HG03575 (cell line): ENCODE measurements at regions not wholly inside any gene's neighbourhood (a gene's known extent, or its start where the extent isn't known, plus 50 kb on each side); places are given as distances from the start of the nearest gene placed in this dataset.

Source experiments
- ATAC-seq: cut with Tn5 transposase; IDR thresholded peaks from one replicate; pipeline ENCODE4 v1.9.1; 2021; ENCODE audit not compliant: unreplicated experiment, insufficient number of reproducible peaks, low FRiP score; ENCODE audit errors: extremely low read depth

DNA sequence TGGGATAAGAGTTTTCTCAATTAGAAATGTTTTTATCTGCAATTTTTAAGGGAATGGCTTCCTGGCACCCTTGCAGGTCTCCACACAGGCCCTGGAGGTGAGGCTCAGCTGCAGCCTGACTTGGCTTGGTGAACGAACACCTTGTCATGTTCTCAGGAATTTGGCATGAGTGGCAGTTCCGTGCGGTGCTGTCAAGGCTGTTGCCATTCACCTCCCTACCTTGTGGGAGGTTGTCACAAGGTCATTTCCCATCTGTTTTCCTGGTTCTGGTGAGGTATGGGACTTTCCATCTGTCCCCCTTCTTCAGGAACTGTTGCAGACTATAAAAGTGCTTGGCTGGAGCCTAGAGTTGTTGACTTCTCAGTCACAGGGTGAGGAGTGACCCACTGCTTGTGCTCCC is 82.9 kb downstream of the ELOVL4 start:
- no peak for ATAC-seq

DNA sequence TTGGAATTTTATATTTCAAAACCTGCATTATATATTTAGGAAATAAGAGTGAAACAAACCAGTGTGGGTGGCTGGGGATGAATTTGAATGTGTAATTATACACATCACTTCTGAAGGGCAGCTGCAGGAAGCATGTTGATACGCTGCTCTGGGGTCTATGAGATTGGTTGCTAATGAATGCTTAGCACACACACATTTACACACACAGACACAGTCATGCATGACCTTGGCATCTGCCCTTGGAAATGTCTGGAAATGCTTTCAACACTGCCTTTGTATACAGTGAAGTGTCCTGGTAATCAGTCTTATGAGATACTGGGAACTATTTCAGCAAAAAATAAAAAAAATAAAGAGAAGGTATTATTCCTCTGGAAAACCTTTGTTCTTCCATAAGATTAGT is 83.4 kb downstream of the ELOVL4 start:
- no peak for ATAC-seq

DNA sequence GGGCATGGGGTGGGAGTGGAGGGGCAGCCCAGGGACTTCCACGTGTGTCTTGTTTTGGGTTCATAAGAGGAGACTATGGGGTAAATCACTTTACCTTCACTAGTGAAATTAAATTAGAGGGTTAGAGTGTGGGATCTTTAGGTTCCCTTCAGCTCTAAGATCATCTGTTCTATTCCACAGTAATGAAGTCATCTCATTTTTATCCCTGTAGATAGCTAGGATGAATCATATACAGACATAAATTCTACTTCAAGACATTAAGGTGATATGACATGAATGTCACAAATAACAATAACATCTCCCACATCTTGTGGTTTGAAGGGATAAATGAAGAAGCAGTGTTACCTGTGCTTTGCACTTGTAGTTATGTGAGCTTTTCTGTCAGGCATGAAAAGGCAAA is 83.8 kb downstream of the ELOVL4 start:
- no peak for ATAC-seq

DNA sequence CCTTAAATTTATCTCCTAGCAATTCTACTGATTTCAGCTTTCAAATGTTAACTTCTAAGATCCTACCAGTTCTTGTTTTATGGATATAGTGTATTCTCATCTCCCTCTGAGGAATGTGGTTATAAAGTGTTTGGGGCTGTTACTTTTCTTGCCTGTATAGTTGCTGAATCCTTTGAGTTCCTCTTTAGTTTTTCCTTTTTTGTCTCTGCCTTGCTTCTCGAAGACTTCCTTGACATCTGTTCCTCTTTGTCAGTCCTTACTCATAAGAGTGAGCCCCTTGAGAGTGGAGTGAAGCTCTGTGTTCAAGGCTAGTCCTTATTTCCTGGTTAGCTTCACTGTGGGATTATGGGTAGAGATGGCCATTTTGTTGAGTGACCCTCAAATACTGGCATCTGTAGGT is 84.6 kb downstream of the ELOVL4 start:
- no peak for ATAC-seq

DNA sequence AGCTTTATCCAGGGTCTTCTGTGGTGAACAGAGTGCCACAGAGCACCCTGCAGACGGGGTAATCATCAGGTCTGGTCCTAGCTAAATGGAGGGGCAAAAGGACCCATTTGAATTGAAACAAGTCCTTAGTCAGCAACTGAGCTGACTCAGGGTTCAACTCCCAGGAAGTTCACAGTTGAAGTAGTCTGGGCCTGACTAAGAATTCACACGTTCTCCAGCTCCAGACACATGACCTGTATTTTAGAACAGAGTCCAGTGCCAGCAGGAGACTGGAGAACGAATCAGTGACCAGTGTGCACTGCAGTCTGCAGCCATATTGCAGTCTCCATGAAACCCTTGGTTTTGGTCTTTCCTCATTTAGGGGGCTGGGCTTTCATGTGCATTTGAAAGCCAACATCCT is 85.2 kb downstream of the ELOVL4 start:
- no peak for ATAC-seq

DNA sequence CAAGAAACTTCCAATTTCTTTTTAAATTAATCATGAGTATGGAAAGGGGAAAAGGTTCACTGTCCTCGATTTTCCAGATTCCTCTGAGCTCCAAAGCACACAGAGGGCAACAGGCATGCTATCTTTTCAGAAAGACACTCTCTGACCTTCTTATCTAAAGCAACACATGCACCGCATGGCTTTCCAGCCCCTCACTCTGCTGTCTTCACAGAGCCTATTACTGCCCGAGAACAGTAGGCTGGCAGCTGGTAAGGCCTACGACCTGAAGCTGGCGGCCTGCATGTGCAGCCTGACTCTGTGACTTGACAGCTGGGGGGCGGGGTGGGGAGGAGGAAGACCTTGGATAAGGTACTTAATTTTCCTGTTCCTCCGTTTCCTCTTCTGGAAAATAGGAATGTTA is 86.3 kb downstream of the ELOVL4 start:
- ATAC-seq: no peak

DNA sequence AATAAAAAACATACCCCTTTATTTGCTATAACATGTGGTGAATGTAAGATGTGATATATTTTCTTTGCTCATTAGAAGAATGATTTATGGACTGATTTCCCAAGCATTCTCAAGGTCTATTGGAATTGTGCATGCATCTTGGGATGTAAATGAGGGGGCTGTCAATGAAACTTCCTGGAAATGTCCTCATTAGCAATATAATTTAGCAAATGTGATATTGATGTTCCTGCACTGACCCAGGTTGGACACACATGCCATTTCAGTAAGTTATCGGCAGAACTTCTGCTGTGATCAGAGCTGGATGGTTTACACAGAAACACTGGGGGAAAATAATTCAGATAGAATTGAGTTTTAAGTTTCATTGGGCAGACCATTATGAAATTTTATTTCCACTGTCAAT is 99.9 kb downstream of the ELOVL4 start:
- ATAC-seq: no peak

DNA sequence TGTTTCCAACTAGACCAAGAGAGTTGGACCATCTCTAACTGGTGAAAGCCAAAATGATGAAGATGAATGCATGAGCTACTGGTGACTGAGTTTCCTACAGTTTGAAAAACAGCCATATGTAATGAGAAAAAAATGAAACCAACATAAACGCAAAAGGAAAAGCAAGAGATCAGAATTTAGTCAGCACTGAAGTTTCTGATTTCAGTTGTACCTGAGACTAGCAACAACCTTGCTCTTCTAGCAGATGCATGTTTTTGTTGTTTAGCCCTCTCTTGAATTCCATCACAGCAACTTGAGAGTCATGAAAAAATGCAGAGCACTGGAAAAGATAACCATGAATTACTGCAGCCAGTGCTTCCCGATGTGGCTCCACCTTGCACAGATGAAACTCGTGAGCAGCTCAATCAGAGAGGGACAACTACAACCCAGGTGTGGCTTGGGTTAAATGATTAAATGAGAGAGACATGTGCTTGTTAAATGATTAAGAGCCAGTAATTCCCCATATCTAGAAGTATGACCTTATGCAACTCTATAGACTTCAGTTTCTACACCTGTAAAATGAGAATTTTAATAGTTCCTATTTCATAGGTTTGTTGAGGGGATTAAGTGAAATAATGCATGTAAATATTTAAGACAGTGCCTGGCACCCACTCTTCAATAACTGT is 104.8 kb downstream of the ELOVL4 start:
- no peak for ATAC-seq

DNA sequence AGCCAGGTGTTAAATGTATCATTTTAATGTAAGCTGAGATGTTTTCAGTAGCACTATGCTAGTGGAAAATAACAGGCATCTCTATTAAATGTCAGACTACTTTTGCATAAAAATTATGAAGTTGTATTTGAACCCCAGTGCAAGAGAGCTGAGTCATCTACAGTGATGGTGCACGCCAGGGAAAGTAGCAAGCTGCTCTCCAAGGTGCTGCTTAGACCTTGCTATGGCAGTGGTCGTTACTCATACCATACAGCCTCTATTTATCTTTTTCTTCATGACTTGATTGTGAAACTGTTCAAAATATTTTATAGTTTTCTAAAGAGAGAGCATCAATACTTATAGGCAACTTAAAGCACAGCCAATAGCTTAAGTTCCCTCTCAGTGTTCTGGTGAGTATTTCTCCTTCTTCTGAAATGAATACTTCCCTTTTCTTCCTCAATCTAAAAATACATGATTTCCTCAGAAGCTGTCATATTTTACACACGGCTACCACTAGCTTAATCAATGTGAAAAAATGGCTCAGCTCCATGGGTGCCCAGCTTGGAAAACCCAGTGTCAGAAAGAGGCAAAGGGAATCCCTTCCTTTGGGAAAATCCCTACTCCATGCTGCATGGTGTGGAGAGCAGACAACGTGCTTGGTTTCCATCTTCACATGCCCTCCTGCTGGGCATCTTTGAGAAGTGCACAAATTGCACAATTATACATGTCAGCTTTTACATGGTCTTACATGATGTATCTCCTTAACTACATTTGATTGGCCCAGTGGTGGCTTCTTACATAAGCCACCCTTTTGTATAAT is 105.6 kb downstream of the ELOVL4 start:
- no peak for ATAC-seq

DNA sequence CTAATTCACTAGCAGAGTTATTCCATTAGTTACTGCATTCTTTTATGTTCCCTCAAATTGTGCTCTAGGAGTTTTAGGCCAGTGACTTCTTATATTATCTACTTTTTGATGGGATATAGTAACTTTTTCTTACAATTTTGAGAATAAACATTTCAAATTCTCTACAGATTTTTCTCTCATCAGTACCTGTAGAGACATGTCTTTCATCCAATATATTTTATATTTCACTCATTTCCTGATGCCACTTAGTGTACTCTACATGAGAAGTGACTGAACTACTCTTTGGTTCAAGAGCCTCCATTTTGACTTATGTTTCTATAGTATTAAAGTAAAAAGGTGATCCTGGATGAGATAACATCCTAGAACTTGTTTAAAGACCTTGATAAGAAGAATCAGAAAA is 108.5 kb downstream of the ELOVL4 start:
- no peak for ATAC-seq

DNA sequence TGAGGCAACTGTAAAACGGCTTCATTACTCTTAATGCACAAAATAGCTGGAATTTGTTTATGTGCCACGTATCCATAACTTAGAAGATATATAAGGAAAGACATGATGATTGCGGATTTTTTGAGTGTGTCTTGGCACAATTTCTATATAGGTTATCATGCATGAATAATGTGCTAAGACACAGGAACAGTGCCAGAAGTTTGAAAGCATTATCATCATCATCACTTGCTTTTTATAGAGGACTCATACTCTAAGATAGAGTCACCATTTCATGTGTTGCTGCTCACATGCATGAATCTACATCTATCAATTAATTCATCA is 113.4 kb downstream of the ELOVL4 start:
- no peak for ATAC-seq

DNA sequence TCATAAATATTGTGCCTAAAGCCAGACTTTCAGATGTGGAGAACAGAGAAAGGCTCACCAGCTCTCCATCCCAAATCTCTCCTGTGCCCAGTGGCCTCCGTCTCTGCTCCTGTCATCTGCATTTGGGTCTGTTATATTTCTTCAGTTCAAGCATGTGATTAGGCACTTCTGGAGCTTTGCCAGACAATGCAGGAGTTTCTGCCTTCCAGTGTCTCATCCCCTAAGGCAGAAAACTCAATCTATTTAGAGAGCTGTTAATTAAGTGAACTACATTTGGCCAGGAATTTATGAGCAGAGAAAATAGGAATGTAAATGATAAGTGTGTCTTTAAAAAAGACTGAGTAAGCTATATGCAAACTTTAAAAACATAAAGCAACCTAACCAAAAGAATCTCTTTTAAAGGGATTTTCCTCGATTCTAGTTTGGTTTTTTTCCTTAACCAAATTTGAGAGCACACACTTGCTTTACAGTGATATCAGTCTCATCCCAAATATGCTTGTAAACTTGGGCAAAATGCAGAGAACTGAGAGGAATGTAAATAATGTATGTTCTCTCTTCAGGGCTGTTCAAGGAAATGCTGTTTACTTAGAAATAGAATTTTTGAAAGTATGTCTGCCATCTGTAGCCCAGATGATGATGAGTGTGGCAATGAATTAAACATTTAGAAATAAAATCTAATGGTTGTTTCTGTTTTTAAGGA is 113.9 kb downstream of the ELOVL4 start:
- no peak for ATAC-seq

DNA sequence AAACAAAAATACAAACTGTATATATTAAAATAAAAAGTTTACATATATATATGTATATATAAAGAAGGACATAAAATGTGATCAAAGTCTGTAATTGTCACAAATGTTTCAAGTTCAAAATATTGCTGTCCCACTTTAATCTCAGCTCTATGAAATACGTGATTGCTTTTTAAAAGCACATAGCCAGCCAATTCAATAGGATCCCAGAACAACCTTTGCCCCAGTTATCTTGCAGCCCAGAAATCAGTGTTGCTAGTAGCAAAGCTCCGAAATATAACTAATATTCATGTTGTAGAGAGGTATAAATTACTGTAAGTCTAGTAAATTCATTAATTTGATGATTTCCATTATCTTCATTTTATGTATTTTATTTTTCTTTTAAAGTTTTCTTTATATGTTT is 114.6 kb downstream of the ELOVL4 start:
- ATAC-seq: no peak

DNA sequence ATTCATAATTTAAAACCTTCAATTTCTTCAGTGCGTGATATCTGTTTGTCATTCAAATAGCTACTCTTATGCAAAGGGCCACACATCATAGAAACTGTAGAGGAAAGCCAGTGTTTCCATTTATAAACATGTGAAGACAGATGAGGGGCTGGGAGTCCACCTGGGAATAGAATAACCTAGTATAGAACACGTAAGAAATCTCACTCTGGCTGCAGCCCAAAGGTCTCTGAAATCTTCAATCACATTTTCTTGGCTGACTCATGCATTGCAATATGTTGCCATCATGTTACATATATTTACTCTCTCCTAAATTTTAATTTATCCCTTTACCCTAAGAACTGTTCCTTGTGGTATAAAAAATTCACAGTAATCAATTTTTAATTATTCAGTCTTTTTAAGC is 123.2 kb downstream of the ELOVL4 start:
- no peak for ATAC-seq

DNA sequence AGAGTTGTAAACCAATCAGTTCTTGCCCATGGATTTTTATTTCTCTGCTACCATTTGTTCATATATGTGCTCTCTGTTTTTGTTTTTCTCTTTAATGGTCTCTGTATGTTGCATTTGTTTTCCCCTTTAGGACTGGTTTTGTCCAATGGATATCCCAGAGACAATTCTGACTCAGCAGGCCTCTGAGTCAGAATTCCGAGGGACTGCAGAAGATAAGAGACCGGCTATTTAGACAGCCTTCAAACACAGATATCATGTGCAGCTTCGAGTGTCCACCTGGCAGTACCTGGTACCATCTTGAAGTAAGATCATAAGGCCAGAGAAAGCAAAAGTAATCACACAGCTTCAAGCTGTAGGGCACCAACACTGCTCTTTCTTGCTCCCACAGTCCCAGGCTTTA is 125.5 kb downstream of the ELOVL4 start:
- no peak for ATAC-seq

DNA sequence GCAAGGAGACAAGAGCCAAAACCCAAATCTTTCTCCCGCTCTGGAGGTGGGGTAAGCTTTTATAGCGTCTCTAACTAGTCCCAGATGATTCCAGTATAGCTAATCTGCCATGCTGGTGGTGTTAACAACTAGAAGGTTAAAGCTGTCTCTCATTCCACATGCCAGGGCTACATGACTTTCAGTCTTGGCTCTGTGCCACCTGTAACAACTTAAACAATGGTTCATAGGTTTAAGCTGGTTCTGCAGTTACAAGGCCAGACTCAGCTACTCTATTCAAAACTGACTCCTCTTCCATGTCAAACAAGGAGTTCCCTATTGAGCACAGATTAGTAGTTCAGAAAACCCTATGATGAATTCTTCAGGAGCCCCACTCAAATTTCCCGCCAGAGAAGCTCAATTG is 128.9 kb downstream of the ELOVL4 start:
- ATAC-seq: no peak

DNA sequence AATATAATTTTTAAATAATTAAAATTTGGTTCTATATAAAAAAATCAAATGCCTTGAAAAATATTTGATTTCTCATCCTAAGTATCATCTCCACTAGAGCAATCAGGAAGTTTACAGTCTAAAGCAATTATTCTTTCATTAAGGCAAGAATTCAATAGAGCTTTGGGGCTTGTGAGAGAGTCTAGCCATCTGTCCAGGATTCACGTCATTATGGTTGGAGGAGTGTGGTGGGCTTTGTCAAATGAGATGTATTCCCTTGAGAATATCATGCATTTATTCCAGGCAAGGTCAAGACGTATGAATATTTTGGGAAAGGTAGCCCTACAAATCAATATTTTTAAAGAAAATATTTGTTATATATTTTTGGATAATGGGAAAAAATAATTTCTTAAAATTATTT is 132.4 kb downstream of the ELOVL4 start:
- ATAC-seq: no peak

DNA sequence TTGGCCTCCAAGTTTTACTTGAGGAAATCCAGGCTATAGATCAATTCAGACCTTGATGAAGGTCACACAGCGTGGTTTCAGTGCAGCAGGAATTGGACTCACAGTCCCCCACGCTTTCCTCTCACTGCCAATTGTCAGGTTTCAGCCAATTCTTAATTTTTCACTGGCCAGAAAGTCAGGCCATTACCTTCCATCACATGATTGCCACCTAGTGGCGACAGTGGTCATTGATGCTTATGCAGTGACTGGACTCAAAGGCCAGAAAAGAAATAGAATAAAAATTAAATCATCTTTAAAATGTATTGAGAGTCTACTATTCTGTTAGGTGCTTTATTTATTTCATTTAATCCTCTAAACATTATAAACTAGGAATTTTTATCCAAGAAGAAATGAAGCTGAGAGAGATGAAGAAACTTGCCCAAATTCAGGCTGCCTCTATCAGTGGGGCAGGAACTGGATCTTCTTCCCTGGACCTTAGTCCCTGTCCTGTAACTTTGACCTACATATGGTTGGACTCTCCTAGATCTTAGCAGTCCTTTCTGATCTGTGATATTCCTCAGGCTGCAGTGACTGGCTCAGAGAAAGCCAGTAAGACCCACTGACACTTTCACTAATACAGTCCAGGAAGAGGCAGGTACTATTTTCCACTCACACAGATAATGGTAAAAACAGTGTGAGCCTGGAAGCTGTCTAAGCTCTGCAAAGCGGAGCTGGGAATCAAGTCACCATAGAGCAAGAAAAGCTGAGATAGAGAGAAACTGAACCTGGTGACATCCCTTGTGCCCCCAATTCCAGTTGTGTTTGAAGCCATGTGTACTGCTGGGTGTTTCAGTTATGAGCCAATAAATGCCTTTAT is 133.3 kb downstream of the ELOVL4 start:
- peak; percentile 87 for ATAC-seq

DNA sequence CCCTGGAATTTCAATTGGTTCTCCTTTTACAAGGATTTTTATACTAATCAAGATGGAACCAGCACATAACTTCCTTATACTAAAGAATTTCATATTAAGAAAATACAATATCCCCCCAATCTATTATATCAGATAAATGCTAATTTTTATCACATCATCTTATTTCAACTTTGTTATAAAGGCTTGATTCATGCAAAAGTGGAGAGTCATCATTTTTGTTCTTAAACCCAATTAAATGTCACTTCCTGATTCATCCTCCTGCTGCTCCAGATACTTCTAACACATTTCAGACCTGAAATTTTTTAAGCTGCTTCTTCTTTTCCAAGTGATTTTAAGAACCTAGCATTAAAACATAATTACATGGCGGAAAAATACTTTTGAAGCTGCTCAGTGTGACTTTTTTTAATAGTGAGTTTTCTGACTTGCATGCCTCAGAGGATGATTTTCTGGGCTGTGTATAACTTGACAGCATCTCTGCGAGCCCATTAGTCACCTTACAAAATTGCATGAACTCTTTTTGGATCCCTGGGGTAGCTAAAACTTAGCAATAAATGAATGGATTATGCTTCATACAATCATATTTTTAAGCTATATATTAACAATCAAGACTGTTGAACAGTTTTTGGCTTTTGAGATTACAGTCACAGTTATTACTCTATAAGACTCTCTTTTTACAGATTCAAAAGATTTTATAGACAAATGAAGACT is 134.1 kb downstream of the ELOVL4 start:
- no peak for ATAC-seq
